ENCODE measurements at regions not wholly inside any gene's neighbourhood (a gene's known extent, or its start where the extent isn't known, plus 50 kb on each side); places are given as distances from the start of the nearest gene placed in this dataset.

GRCh38 chr6:104566411-104566810 is 293.3 kb downstream of the HACE1 start:
- no peak for TF ChIP-seq TAF1 (IDR thresholded peaks at IDR 0.05; ENCODE audit: low read depth)
- TF ChIP-seq FOXM1 (IDR thresholded peaks at IDR 0.05; ENCODE audit: borderline replicate concordance, low read depth) = no peak
- no peak for TF ChIP-seq YY1 (IDR thresholded peaks at IDR 0.05; ENCODE audit: low read depth)
- TF ChIP-seq, protein P1, sequence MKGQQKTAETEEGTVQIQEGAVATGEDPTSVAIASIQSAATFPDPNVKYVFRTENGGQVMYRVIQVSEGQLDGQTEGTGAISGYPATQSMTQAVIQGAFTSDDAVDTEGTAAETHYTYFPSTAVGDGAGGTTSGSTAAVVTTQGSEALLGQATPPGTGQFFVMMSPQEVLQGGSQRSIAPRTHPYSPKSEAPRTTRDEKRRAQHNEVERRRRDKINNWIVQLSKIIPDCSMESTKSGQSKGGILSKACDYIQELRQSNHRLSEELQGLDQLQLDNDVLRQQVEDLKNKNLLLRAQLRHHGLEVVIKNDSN (IDR thresholded peaks at IDR 0.05) = no peak
- no peak for TF ChIP-seq TCF12 (IDR thresholded peaks at IDR 0.05; ENCODE audit: low read depth)
- no peak for TF ChIP-seq MAX (IDR thresholded peaks at IDR 0.05)
- TF ChIP-seq REST (IDR thresholded peaks at IDR 0.05; ENCODE audit: low read depth) = no peak
- TF ChIP-seq CREB1 (IDR thresholded peaks at IDR 0.05; ENCODE audit: low read depth) = no peak
- TF ChIP-seq CEBPB (IDR thresholded peaks at IDR 0.05) = no peak
- TF ChIP-seq NFIC (IDR thresholded peaks at IDR 0.05) = no peak
- TF ChIP-seq EP300 (IDR thresholded peaks at IDR 0.05; ENCODE audit: borderline replicate concordance) = no peak

All from Ishikawa (cell line).